T1000 (cell line): ENCODE measurements at regions not wholly inside any gene's neighbourhood (a gene's known extent, or its start where the extent isn't known, plus 50 kb on each side); places are given as distances from the start of the nearest gene placed in this dataset.

Source experiments
- DNase-seq: peaks from one replicate; lab custom pipeline; 2025; ENCODE audit warnings: mixed read lengths; lab: John Stamatoyannopoulos, UW

- DNase-seq: no peak
These were observed 75.4 kb downstream of the CDC7 start for GRCh38 chr1:91575909-91576519.

- no peak for DNase-seq
These were observed 77.9 kb downstream of the CDC7 start for GRCh38 chr1:91578320-91579109.

- DNase-seq: no peak
These were observed 79.1 kb downstream of the CDC7 start for GRCh38 chr1:91579658-91580228.

GRCh38 chr1:91582431-91582921 is 81.8 kb downstream of the CDC7 start:
- peak; percentile 57 for DNase-seq

GRCh38 chr1:91583326-91583755 is 82.7 kb downstream of the CDC7 start:
- no peak for DNase-seq

- DNase-seq: no peak
These were observed 83.7 kb downstream of the CDC7 start for GRCh38 chr1:91584309-91584708.

GRCh38 chr1:91584878-91585277 is 84.2 kb downstream of the CDC7 start:
- no peak for DNase-seq

- no peak for DNase-seq
These were observed 84.9 kb downstream of the CDC7 start for GRCh38 chr1:91585502-91585901.

GRCh38 chr1:91585982-91586381 is 85.3 kb downstream of the CDC7 start:
- DNase-seq: no peak

- DNase-seq: no peak
These were observed 88.8 kb downstream of the CDC7 start for GRCh38 chr1:91589437-91589836.

- no peak for DNase-seq
These were observed 90.7 kb downstream of the CDC7 start for GRCh38 chr1:91591175-91591974.

- no peak for DNase-seq
These were observed 92.2 kb downstream of the CDC7 start for GRCh38 chr1:91592716-91593477.

- no peak for DNase-seq
These were observed 93.9 kb downstream of the CDC7 start for GRCh38 chr1:91594383-91595055.

- DNase-seq: no peak
These were observed 95.8 kb downstream of the CDC7 start for GRCh38 chr1:91596474-91596873.

GRCh38 chr1:91597215-91597614 is 96.6 kb downstream of the CDC7 start:
- no peak for DNase-seq

- no peak for DNase-seq
These were observed 100.0 kb downstream of the CDC7 start for GRCh38 chr1:91600431-91601337.

- DNase-seq: no peak
These were observed 101.1 kb downstream of the CDC7 start for GRCh38 chr1:91601554-91602376.

GRCh38 chr1:91603409-91603808 is 102.8 kb downstream of the CDC7 start:
- DNase-seq: no peak

- DNase-seq: no peak
These were observed 104.0 kb downstream of the CDC7 start for GRCh38 chr1:91604632-91605031.
